Keratinocyte (primary cell): ENCODE measurements at regions not wholly inside any gene's neighbourhood (a gene's known extent, or its start where the extent isn't known, plus 50 kb on each side); places are given as distances from the start of the nearest gene placed in this dataset.

ENCODE experiments used
- DNase-seq: peaks from one replicate; pipeline ENCODE4 v3.0.0-alpha.2; 2011; ENCODE audit warnings: low read depth, missing footprints, low spot score
- FAIRE-seq: peaks from 2 replicates; lab custom pipeline; 2011; peaks lifted over from hg19 to GRCh38; lab: Jason Lieb, UNC
- H2AFZ ChIP-seq: 2 replicates; pipeline ENCODE4 v1.6.0; 2012; ENCODE audit warnings: low read length, control low read depth, inconsistent platforms; ENCODE audit not compliant: control insufficient read depth
- H3K27ac ChIP-seq: 2 replicates; pipeline ENCODE4 v1.5.1; 2011; ENCODE audit warnings: low read length; ENCODE audit not compliant: control insufficient read depth, insufficient read depth
- H3K27me3 ChIP-seq: 3 replicates; pipeline ENCODE4 v1.6.0; 2011; ENCODE audit warnings: low read length; ENCODE audit not compliant: control insufficient read depth, insufficient read depth; ENCODE audit errors: extremely low read depth
- H3K36me3 ChIP-seq, 2 experiments: 2 replicates in 1 of 2; 3 replicates in 1 of 2; pipeline ENCODE4 v1.5.1; 2011; ENCODE audit warnings: low read length in 2 of 2, mild to moderate bottlenecking in 1 of 2; ENCODE audit not compliant: control insufficient read depth in 2 of 2, insufficient read depth in 2 of 2; ENCODE audit errors: extremely low read depth in 1 of 2
- H3K4me1 ChIP-seq: 3 replicates; pipeline ENCODE4 v1.5.1; 2011; ENCODE audit warnings: low read length; ENCODE audit not compliant: control insufficient read depth, insufficient read depth; ENCODE audit errors: extremely low read depth
- H3K4me2 ChIP-seq: 3 replicates; pipeline ENCODE4 v1.6.0; 2011; ENCODE audit warnings: low read depth, low read length; ENCODE audit not compliant: control insufficient read depth, insufficient read depth; ENCODE audit errors: extremely low read depth
- H3K4me3 ChIP-seq, 3 experiments: fragments of 200-600 bp in 1 of 3; sonication (generic) in 1 of 3; 2 replicates in 2 of 3; 3 replicates in 1 of 3; pipeline ENCODE4 v1.5.1; 2011 to 2016; ENCODE audit warnings: low read length in 3 of 3, mild to moderate bottlenecking in 3 of 3, control low read depth in 2 of 3, inconsistent platforms in 1 of 3, low read depth in 1 of 3, mixed read lengths in 1 of 3, mixed run types in 1 of 3, moderate library complexity in 1 of 3; ENCODE audit not compliant: control insufficient read depth in 2 of 3, insufficient read depth in 2 of 3; ENCODE audit errors: extremely low read depth in 1 of 3
- H3K79me2 ChIP-seq: 2 replicates; pipeline ENCODE4 v1.6.0; 2012; ENCODE audit warnings: low read length; ENCODE audit not compliant: control insufficient read depth, insufficient read depth
- H3K9ac ChIP-seq: 3 replicates; pipeline ENCODE4 v1.6.0; 2011; ENCODE audit warnings: low read length; ENCODE audit not compliant: control insufficient read depth, insufficient read depth; ENCODE audit errors: extremely low read depth
- H3K9me1 ChIP-seq: 3 replicates; pipeline ENCODE4 v1.6.0; 2011; ENCODE audit warnings: low read length; ENCODE audit not compliant: control insufficient read depth, insufficient read depth; ENCODE audit errors: extremely low read depth
- H3K9me3 ChIP-seq: 2 replicates; pipeline ENCODE4 v1.5.1; 2012; ENCODE audit warnings: low read depth, low read length; ENCODE audit not compliant: control insufficient read depth
- H4K20me1 ChIP-seq: 3 replicates; pipeline ENCODE4 v1.6.0; 2011; ENCODE audit warnings: low read length; ENCODE audit not compliant: control insufficient read depth, insufficient read depth; ENCODE audit errors: extremely low read depth
- EZH2 ChIP-seq: IDR thresholded peaks from one replicate; pipeline ENCODE4 v1.6.1; 2012; ENCODE audit warnings: inconsistent platforms, mild to moderate bottlenecking, low read length, moderate library complexity
- dilution Hi-C: fragments of 300-500 bp; cut with MboI; formaldehyde crosslinking; loops from one replicate; pipeline ENCODE4 v1.7.0; 2020; ENCODE audit warnings: low sequenced_read_pairs; ENCODE audit not compliant: extremely low pct_ligation_motif_present
- TF ChIP-seq, protein P1 (sequence below), 3 experiments: IDR thresholded peaks in 1 of 3; conservative IDR thresholded peaks in 1 of 3; optimal IDR thresholded peaks in 1 of 3; 2 replicates in 2 of 3; 3 replicates in 1 of 3; pipeline versions ENCODE3 to v1.5.1; 2011; ENCODE audit warnings: low read length in 3 of 3, mild to moderate bottlenecking in 3 of 3, moderate library complexity in 2 of 3, control low read depth in 1 of 3, inconsistent platforms in 1 of 3; ENCODE audit not compliant: insufficient read depth in 2 of 3; ENCODE audit errors: extremely low read depth in 1 of 3

- Histone ChIP-seq H3K79me2 (no peaks in the 10 kb centered on the region), H3K9ac (no peak overlapping the region)
- no peak for TF ChIP-seq EZH2
- TF ChIP-seq, protein P1, sequence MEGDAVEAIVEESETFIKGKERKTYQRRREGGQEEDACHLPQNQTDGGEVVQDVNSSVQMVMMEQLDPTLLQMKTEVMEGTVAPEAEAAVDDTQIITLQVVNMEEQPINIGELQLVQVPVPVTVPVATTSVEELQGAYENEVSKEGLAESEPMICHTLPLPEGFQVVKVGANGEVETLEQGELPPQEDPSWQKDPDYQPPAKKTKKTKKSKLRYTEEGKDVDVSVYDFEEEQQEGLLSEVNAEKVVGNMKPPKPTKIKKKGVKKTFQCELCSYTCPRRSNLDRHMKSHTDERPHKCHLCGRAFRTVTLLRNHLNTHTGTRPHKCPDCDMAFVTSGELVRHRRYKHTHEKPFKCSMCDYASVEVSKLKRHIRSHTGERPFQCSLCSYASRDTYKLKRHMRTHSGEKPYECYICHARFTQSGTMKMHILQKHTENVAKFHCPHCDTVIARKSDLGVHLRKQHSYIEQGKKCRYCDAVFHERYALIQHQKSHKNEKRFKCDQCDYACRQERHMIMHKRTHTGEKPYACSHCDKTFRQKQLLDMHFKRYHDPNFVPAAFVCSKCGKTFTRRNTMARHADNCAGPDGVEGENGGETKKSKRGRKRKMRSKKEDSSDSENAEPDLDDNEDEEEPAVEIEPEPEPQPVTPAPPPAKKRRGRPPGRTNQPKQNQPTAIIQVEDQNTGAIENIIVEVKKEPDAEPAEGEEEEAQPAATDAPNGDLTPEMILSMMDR (optimal IDR thresholded peaks at IDR 0.05 in 1 of 3, IDR thresholded peaks at IDR 0.05 in 1 of 3, conservative IDR thresholded peaks at IDR 0.05 in 1 of 3; ENCODE audit: extremely low read depth in 1 of 3, insufficient read depth in 2 of 3, low read length in 3 of 3) = no peak
Measured at GRCh38 chr1:199399996-199400724, 627.4 kb upstream of the NR5A2 start.

DNA sequence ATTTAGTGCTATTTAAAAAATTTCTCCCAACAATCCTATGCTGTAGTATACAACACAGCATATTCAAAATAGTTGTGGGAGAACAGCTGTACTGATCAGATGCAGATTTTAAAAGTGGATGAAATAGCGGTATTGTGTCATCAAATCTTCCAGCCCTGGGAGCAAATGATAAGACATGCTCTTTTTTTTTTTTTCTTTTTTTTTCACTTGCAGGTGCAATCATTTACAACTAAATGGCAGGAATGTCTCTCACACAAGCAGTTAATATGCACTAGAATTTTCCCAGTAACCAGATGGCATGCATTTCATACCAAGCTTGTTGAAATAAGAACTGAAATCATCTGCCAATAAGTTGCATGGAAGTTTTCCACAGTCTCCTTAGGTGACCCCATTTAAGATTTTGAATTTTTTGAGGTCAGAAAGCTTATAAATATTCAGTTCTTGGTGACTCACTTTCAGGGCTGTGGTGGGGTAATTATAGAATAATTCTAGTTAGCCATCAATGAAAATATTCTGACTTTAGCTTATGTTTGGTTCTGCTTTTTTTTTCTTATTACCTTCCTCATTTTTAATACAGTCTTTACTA, 623.9 kb upstream of the NR5A2 start:
- H3K4me2 ChIP-seq = no peak overlapping the region
- no peaks in the 10 kb centered on the region for H3K27me3 ChIP-seq
- no peak for TF ChIP-seq EZH2
- TF ChIP-seq, protein P1 (optimal IDR thresholded peaks at IDR 0.05 in 1 of 3, IDR thresholded peaks at IDR 0.05 in 1 of 3, conservative IDR thresholded peaks at IDR 0.05 in 1 of 3; ENCODE audit: extremely low read depth in 1 of 3, insufficient read depth in 2 of 3, low read length in 3 of 3) = no peak
- DNase-seq (no peak), FAIRE-seq (no peak)
- H3K4me3 ChIP-seq = no peak overlapping the region
- dilution Hi-C loops = no loop called here
- H2AFZ ChIP-seq = no peak overlapping the region
- H3K9me3 ChIP-seq = no peaks in the 10 kb centered on the region
- H3K36me3 ChIP-seq = no peaks in the 10 kb centered on the region
- no peaks in the 10 kb centered on the region for H3K4me1 ChIP-seq
- H3K9me1 ChIP-seq = no peaks in the 10 kb centered on the region
- no peaks in the 10 kb centered on the region for H4K20me1 ChIP-seq
- no peak overlapping the region for H3K9ac ChIP-seq
- H3K79me2 ChIP-seq = no peaks in the 10 kb centered on the region
- no peak overlapping the region for H3K27ac ChIP-seq

More at GRCh38 chr1:199399996-199400724, 627.4 kb upstream of the NR5A2 start:
- no peaks in the 10 kb centered on the region for H3K9me1 ChIP-seq
- no peak overlapping the region for H3K4me2 ChIP-seq
- no peaks in the 10 kb centered on the region for H4K20me1 ChIP-seq
- H3K4me3 ChIP-seq = no peak overlapping the region
- H3K27me3 ChIP-seq = no peaks in the 10 kb centered on the region
- FAIRE-seq = no peak
- no peaks in the 10 kb centered on the region for H3K4me1 ChIP-seq
- no peak overlapping the region for H3K27ac ChIP-seq
- H3K36me3 ChIP-seq = no peaks in the 10 kb centered on the region
- dilution Hi-C loops = no loop called here
- H2AFZ ChIP-seq = no peak overlapping the region
- DNase-seq = no peak
- no peaks in the 10 kb centered on the region for H3K9me3 ChIP-seq
